ENCODE measurements at regions not wholly inside any gene's neighbourhood (a gene's known extent, or its start where the extent isn't known, plus 50 kb on each side); places are given as distances from the start of the nearest gene placed in this dataset.

- TF ChIP-seq, protein P1, sequence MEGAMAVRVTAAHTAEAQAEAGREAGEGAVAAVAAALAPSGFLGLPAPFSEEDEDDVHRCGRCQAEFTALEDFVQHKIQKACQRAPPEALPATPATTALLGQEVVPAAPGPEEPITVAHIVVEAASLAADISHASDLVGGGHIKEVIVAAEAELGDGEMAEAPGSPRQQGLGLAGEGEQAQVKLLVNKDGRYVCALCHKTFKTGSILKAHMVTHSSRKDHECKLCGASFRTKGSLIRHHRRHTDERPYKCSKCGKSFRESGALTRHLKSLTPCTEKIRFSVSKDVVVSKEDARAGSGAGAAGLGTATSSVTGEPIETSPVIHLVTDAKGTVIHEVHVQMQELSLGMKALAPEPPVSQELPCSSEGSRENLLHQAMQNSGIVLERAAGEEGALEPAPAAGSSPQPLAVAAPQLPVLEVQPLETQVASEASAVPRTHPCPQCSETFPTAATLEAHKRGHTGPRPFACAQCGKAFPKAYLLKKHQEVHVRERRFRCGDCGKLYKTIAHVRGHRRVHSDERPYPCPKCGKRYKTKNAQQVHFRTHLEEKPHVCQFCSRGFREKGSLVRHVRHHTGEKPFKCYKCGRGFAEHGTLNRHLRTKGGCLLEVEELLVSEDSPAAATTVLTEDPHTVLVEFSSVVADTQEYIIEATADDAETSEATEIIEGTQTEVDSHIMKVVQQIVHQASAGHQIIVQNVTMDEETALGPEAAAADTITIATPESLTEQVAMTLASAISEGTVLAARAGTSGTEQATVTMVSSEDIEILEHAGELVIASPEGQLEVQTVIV (IDR thresholded peaks at IDR 0.05; ENCODE audit: borderline replicate concordance, partially characterized antibody): no peak
- TF ChIP-seq TAF1 (IDR thresholded peaks at IDR 0.05; ENCODE audit: borderline replicate concordance, low read depth, low read length) (0 out of 2 replicates have a peak, but pooled peaks have one; percentile 49), SREBF1 (IDR thresholded peaks at IDR 0.05; ENCODE audit: low read length) (no peak), TARDBP (IDR thresholded peaks at IDR 0.05; ENCODE audit: borderline replicate concordance) (no peak), BCL11A (IDR thresholded peaks at IDR 0.05; ENCODE audit: low read depth, low read length) (no peak), PAX5 (IDR thresholded peaks at IDR 0.05; ENCODE audit: borderline replicate concordance, low read depth, low read length) (no peak), ZNF622 (IDR thresholded peaks at IDR 0.05) (no peak), SMAD5 (IDR thresholded peaks at IDR 0.05; ENCODE audit: low read depth) (no peak), SUZ12 (IDR thresholded peaks at IDR 0.05; ENCODE audit: unreplicated experiment) (no peak), EZH2 (IDR thresholded peaks at IDR 0.05; ENCODE audit: borderline replicate concordance, control insufficient read depth, low read depth, low read length) (no peak), POLR2A (IDR thresholded peaks at IDR 0.05; ENCODE audit: low read depth, low read length) (no peak), FOXK2 (IDR thresholded peaks at IDR 0.05) (no peak), CTCF (IDR thresholded peaks at IDR 0.05 in 2 of 3, conservative IDR thresholded peaks at IDR 0.05 in 1 of 3; ENCODE audit: control insufficient read depth in 2 of 3, extremely low read depth in 1 of 3, insufficient read depth in 1 of 3, low read depth in 3 of 3, low read length in 3 of 3) (peak; percentile 93 to 98 (median 96)), ZNF217 (IDR thresholded peaks at IDR 0.05) (no peak), RUNX3 (IDR thresholded peaks at IDR 0.05; ENCODE audit: low read length) (peak; percentile 23; the same call in 1 of the 2 replicates)
- TF ChIP-seq, protein P2, sequence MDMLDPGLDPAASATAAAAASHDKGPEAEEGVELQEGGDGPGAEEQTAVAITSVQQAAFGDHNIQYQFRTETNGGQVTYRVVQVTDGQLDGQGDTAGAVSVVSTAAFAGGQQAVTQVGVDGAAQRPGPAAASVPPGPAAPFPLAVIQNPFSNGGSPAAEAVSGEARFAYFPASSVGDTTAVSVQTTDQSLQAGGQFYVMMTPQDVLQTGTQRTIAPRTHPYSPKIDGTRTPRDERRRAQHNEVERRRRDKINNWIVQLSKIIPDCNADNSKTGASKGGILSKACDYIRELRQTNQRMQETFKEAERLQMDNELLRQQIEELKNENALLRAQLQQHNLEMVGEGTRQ (IDR thresholded peaks at IDR 0.05; ENCODE audit: borderline replicate concordance, low read depth, low read length): no peak
- TF ChIP-seq, protein P3, sequence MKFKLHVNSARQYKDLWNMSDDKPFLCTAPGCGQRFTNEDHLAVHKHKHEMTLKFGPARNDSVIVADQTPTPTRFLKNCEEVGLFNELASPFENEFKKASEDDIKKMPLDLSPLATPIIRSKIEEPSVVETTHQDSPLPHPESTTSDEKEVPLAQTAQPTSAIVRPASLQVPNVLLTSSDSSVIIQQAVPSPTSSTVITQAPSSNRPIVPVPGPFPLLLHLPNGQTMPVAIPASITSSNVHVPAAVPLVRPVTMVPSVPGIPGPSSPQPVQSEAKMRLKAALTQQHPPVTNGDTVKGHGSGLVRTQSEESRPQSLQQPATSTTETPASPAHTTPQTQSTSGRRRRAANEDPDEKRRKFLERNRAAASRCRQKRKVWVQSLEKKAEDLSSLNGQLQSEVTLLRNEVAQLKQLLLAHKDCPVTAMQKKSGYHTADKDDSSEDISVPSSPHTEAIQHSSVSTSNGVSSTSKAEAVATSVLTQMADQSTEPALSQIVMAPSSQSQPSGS (IDR thresholded peaks at IDR 0.05; ENCODE audit: low read length): peak; percentile 44; the same call in 1 of the 2 replicates
- TF ChIP-seq, protein P4, sequence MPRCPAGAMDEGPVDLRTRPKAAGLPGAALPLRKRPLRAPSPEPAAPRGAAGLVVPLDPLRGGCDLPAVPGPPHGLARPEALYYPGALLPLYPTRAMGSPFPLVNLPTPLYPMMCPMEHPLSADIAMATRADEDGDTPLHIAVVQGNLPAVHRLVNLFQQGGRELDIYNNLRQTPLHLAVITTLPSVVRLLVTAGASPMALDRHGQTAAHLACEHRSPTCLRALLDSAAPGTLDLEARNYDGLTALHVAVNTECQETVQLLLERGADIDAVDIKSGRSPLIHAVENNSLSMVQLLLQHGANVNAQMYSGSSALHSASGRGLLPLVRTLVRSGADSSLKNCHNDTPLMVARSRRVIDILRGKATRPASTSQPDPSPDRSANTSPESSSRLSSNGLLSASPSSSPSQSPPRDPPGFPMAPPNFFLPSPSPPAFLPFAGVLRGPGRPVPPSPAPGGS (IDR thresholded peaks at IDR 0.05; ENCODE audit: borderline replicate concordance, insufficient read depth, low read depth, low read length, poor library complexity, severe bottlenecking): no peak
- TF ChIP-seq, protein P5, sequence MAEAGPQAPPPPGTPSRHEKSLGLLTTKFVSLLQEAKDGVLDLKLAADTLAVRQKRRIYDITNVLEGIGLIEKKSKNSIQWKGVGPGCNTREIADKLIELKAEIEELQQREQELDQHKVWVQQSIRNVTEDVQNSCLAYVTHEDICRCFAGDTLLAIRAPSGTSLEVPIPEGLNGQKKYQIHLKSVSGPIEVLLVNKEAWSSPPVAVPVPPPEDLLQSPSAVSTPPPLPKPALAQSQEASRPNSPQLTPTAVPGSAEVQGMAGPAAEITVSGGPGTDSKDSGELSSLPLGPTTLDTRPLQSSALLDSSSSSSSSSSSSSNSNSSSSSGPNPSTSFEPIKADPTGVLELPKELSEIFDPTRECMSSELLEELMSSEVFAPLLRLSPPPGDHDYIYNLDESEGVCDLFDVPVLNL (IDR thresholded peaks at IDR 0.05; ENCODE audit: low read depth, low read length): no peak
- TF ChIP-seq, protein P6, sequence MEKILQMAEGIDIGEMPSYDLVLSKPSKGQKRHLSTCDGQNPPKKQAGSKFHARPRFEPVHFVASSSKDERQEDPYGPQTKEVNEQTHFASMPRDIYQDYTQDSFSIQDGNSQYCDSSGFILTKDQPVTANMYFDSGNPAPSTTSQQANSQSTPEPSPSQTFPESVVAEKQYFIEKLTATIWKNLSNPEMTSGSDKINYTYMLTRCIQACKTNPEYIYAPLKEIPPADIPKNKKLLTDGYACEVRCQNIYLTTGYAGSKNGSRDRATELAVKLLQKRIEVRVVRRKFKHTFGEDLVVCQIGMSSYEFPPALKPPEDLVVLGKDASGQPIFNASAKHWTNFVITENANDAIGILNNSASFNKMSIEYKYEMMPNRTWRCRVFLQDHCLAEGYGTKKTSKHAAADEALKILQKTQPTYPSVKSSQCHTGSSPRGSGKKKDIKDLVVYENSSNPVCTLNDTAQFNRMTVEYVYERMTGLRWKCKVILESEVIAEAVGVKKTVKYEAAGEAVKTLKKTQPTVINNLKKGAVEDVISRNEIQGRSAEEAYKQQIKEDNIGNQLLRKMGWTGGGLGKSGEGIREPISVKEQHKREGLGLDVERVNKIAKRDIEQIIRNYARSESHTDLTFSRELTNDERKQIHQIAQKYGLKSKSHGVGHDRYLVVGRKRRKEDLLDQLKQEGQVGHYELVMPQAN (conservative IDR thresholded peaks at IDR 0.05): no peak
Observed at GRCh38 chr11:109946322-109946846, 146.8 kb upstream of the ZC3H12C start (continued).
